Kidney epithelial cell (primary cell): ENCODE measurements at regions not wholly inside any gene's neighbourhood (a gene's known extent, or its start where the extent isn't known, plus 50 kb on each side); places are given as distances from the start of the nearest gene placed in this dataset.

Source experiments
- DNase-seq: peaks from one replicate; pipeline ENCODE4 v3.0.0-alpha.2; 2010; ENCODE audit warnings: low read depth
- H3K27me3 ChIP-seq: 2 replicates; pipeline ENCODE4 v1.6.0; 2011; ENCODE audit warnings: low read length; ENCODE audit not compliant: control insufficient read depth, insufficient read depth
- H3K36me3 ChIP-seq: 2 replicates; pipeline ENCODE4 v1.5.1; 2011; ENCODE audit warnings: low read length; ENCODE audit not compliant: control insufficient read depth, insufficient read depth
- H3K4me3 ChIP-seq: 2 replicates; pipeline ENCODE4 v1.5.1; 2011; ENCODE audit warnings: low read depth, mild to moderate bottlenecking, control low read depth, low read length
- TF ChIP-seq, protein P1 (sequence below): IDR thresholded peaks from 2 replicates; pipeline ENCODE4 v1.5.1; 2011; ENCODE audit warnings: mild to moderate bottlenecking, moderate library complexity, low read length, control low read depth, inconsistent platforms; ENCODE audit not compliant: insufficient read depth, poor library complexity, severe bottlenecking

- Histone ChIP-seq H3K36me3 (no peaks in the 10 kb centered on the region), H3K27me3 (no peaks in the 10 kb centered on the region), H3K4me3 (no peak overlapping the region)
- no peak for DNase-seq
- TF ChIP-seq, protein P1, sequence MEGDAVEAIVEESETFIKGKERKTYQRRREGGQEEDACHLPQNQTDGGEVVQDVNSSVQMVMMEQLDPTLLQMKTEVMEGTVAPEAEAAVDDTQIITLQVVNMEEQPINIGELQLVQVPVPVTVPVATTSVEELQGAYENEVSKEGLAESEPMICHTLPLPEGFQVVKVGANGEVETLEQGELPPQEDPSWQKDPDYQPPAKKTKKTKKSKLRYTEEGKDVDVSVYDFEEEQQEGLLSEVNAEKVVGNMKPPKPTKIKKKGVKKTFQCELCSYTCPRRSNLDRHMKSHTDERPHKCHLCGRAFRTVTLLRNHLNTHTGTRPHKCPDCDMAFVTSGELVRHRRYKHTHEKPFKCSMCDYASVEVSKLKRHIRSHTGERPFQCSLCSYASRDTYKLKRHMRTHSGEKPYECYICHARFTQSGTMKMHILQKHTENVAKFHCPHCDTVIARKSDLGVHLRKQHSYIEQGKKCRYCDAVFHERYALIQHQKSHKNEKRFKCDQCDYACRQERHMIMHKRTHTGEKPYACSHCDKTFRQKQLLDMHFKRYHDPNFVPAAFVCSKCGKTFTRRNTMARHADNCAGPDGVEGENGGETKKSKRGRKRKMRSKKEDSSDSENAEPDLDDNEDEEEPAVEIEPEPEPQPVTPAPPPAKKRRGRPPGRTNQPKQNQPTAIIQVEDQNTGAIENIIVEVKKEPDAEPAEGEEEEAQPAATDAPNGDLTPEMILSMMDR, result no peak
Measured at GRCh38 chr5:124581738-124582560, 164.5 kb downstream of the ZNF608 start.

DNA sequence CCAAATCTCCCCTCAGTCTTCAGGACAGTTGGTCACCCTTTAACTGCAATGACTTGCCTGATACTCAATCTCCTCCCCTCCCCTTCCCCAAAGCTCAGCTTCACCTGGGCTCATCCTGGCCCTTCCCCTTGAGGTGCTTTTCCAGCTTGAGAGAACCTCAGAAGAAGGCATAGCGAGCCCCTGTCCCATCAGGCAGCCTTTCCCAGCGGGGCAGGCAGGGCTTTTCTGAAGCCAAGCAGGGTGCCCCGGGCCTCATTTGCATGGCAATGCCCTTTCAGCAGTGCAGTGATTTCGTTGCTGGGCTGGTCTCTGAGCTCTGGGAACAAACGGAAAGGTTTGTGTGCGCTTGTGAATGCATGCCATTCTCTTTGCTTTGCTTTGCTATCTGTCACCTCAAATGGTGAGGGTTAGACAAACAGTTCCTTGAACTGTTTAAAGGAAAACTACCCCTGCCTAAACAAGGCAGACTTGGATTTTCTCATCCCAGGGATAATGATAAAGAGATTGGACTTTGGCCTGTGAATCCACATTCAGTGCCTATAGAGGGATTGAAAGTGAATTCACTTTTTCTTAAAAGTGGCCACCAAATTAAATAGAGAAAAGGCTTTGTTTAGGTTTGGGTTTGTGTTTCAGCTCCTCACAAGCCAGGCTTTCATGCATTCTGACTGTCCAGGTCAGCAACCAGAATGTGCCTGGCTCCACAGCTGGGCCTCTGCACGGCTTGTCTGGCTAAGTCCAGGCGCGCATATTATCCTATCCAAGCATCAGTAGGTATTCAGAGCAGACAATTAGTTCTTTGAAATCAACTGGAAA is 165.3 kb downstream of the ZNF608 start:
- H3K4me3 ChIP-seq, result no peak overlapping the region
- DNase-seq, result no peak
- TF ChIP-seq, protein P1, result no peak

GRCh38 chr5:124580512-124580911 is 165.9 kb downstream of the ZNF608 start:
- no peaks in the 10 kb centered on the region for H3K27me3 ChIP-seq
- TF ChIP-seq, protein P1, result no peak
- no peaks in the 10 kb centered on the region for H3K36me3 ChIP-seq
- no peak for DNase-seq
- no peak overlapping the region for H3K4me3 ChIP-seq

More for the DNA sequence above, 165.3 kb downstream of the ZNF608 start:
- Histone ChIP-seq H3K27me3 (no peaks in the 10 kb centered on the region), H3K36me3 (no peaks in the 10 kb centered on the region)

DNA sequence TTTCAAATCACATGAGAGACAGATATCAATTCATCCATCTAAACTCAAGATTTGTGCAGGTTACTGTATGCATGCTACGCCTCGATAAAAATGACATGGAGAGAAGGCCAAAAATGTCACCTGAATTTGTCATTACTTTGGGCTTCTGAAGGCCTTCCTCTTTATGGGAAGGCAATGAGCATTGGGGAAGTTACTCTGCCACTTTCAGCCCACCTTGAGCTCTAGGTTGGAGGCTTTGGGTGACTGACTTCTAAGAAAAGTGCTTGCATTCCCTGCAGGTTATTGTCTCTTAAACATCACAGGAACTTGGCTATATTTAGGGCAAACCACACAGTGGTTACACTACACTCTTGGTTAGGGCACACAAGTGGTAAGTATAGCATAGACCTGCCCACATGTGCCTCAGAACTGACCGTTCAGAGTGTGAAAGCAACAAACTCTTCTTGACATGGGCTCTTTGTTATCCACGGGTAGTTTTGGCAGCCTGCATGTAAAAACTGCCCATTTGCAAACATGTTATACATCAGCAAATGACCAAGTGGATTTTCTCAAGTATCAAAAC is 169.5 kb downstream of the ZNF608 start:
- DNase-seq, result no peak
- no peaks in the 10 kb centered on the region for H3K27me3 ChIP-seq
- no peaks in the 10 kb centered on the region for H3K36me3 ChIP-seq
- no peak overlapping the region for H3K4me3 ChIP-seq
- TF ChIP-seq, protein P1, result no peak

DNA sequence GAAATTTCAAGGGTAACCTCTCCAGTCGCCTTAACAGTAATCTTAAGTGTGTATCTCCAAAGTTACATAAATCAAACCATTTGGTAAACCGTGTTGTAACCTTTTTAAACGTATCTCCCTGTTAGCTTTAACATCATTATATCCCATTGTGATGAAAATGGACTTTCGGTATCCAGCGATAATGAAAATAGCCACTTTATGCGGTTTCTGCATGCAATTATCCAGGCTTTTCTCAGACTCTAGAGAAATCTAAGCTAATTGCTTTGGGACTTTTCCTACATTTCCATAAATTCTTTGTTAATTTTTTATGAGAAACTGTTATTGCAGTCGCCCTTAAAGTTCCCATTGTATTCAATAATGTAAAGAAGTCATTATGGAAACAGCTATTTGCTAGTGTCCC is 170.7 kb downstream of the ZNF608 start:
- no peak for DNase-seq
- no peaks in the 10 kb centered on the region for H3K27me3 ChIP-seq
- H3K36me3 ChIP-seq, result no peaks in the 10 kb centered on the region
- no peak overlapping the region for H3K4me3 ChIP-seq
- TF ChIP-seq, protein P1, result no peak
